ENCODE measurements at regions not wholly inside any gene's neighbourhood (a gene's known extent, or its start where the extent isn't known, plus 50 kb on each side); places are given as distances from the start of the nearest gene placed in this dataset.
"Not testable (repeated sequence)": the region's sequence is repeated elsewhere in the genome, so short reads cannot be mapped to it uniquely, and the experiment has no call there.

GRCh38 chrX:4560192-4560591 is 846.7 kb upstream of the PRKX start:
- no peak for DNase-seq (ENCODE audit: extremely low read depth in 1 of 11, low read depth in 9 of 11, low spot score in 4 of 11)

DNA sequence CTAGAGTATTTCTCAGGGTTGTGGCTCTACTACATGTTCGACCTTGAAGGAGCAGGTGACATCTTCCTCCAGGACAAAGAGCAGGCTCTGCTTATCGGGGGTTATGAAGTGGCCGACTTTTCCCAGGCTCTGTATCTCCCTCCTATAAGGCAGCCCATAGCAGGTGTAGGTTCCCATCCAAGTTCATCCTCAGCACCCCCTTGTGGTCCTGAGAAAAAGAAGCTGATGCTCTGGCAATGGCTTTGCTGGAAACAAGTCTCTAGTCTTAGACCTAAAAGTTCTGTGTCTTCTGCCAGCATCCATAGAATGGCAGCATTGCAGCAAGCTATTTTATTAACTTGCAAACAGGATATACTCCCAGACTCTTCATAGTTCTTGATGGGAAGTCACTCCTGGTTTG is 836.6 kb upstream of the PRKX start:
- no peak for DNase-seq (ENCODE audit: extremely low read depth in 1 of 11, low read depth in 9 of 11, low spot score in 4 of 11)

DNA sequence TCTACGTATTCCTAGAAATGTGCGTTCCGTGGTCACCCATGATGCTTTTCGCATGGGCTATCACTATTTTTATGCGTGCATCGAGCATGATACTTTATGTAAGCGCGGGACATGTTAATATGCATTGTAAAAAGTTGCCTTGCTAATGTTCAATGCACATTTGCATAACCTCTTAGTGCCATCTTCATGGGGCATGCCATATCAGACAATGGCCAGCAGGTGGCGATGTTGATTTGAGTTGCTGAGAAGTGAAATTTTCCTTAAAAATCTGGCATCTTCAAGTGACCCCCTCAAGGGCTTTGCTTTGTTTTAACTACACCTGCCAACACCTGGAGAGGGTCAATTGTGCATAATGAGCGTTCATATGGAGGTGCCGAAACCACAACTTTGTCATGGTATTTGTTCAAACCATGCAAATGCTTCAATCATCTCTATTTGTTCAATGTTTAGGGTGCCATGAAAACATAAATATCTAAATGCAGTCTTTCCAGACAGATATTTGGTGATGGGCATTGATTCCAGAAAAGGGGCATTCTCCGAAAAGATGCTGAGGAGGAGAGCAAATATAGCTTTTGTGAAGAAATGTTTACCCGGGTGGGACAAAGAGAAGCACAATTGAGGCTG is 833.9 kb upstream of the PRKX start:
- peak; percentile 3 to 61 (median 21) for DNase-seq (ENCODE audit: extremely low read depth in 1 of 11, low read depth in 9 of 11, low spot score in 4 of 11)

GRCh38 chrX:4546178-4546577 is 832.7 kb upstream of the PRKX start:
- DNase-seq (ENCODE audit: extremely low read depth in 1 of 11, low read depth in 9 of 11, low spot score in 4 of 11), result not testable (repeated sequence)

GRCh38 chrX:4528247-4528646 is 814.8 kb upstream of the PRKX start:
- DNase-seq (ENCODE audit: extremely low read depth in 1 of 11, low read depth in 9 of 11, low spot score in 4 of 11), result no peak

DNA sequence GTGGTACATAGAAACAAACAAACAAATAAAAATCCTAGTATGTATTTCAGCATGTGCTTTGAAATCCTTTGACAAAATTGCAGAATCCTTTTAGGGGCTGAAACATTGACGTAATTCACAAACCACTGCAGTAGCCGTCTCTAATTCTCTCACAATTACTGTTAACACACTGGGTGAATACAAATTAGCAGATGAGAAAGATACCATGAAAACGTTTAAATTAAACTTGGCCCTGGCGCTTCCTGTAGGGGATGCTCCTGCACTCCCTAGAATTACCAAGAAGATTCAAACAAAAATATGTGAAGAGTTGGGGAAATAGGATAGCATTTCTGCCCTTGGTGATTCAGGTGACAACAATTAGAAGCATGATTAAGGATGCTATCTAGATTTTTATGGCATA is 772.5 kb upstream of the PRKX start:
- DNase-seq (ENCODE audit: extremely low read depth in 1 of 11, low read depth in 9 of 11, low spot score in 4 of 11), result no peak

- no peak for DNase-seq (ENCODE audit: extremely low read depth in 1 of 11, low read depth in 9 of 11, low spot score in 4 of 11)
These were observed 770.8 kb upstream of the PRKX start for GRCh38 chrX:4484266-4484665.

DNA sequence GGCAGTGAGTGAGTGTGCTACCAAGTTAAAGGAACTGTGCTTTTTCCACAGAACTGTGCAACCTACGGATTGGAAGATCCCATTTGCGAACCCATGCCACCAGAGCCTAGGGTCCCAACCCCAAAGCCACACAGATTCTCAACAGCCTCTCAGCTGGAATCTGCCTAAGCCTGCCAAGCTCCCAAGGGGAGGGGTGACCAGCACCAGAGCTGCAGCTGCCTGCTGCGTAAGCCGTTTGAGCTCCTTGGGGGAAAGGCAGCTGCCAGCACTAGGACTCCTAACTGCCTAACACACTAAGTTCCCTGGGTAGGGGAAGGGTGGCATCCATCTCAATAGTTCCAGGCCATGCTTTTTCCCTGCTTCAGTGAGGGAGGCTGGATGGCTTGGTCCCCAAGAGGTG is 738.1 kb upstream of the PRKX start:
- no peak for DNase-seq (ENCODE audit: extremely low read depth in 1 of 11, low read depth in 9 of 11, low spot score in 4 of 11)

- DNase-seq (ENCODE audit: extremely low read depth in 1 of 11, low read depth in 9 of 11, low spot score in 4 of 11), result no peak
These were observed 736.7 kb upstream of the PRKX start for GRCh38 chrX:4450177-4450576.

GRCh38 chrX:4435905-4436304 is 722.5 kb upstream of the PRKX start:
- DNase-seq (ENCODE audit: extremely low read depth in 1 of 11, low read depth in 9 of 11, low spot score in 4 of 11), result no peak

GRCh38 chrX:4397471-4397870 is 684.0 kb upstream of the PRKX start:
- DNase-seq (ENCODE audit: extremely low read depth in 1 of 11, low read depth in 9 of 11, low spot score in 4 of 11), result no peak

DNA sequence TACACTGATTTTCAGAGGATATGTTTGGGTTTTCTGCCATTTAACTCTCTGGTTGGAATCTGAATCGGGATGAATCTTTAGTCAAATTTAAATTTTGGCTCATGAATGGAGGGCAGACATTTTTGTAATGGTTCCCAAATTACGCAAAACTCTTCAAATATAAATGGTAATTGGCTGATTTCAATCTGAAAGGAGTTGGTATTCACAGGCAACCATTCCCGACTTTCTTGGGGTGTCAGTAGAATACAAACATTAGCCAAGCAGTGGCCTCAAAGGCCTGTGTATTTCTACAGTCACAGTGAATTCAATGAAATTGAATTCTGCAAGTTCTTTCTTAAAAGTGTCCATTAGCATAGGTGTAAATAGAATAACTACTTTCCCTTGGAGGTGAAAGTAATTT is 668.8 kb upstream of the PRKX start:
- no peak for DNase-seq (ENCODE audit: extremely low read depth in 1 of 11, low read depth in 9 of 11, low spot score in 4 of 11)

GRCh38 chrX:4380710-4381109 is 667.3 kb upstream of the PRKX start:
- DNase-seq (ENCODE audit: extremely low read depth in 1 of 11, low read depth in 9 of 11, low spot score in 4 of 11), result no peak

- DNase-seq (ENCODE audit: extremely low read depth in 1 of 11, low read depth in 9 of 11, low spot score in 4 of 11), result no peak
These were observed 665.6 kb upstream of the PRKX start for GRCh38 chrX:4379071-4379470.

- no peak for DNase-seq (ENCODE audit: extremely low read depth in 1 of 11, low read depth in 9 of 11, low spot score in 4 of 11)
These were observed 660.3 kb upstream of the PRKX start for GRCh38 chrX:4373791-4374190.

DNA sequence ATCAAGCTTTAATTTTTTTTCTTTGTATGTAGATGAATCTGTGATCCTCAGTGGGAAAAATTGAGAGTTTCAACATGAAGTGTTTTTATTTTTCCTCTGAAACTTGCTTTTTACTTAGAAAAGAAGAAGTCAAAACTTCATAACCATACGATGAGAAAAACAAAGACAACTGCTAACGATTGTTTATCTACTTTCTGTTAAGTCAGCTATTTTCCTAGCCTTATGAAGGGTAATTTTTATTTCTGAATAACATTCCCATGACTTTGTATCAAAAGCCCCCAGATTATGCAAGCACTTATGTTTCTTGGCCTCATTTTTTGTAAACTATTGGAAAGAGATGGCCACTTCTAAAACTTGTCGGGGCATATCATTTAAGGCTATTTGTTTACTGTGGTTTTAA is 645.1 kb upstream of the PRKX start:
- no peak for DNase-seq (ENCODE audit: extremely low read depth in 1 of 11, low read depth in 9 of 11, low spot score in 4 of 11)

GRCh38 chrX:4322916-4323315 is 609.5 kb upstream of the PRKX start:
- DNase-seq (ENCODE audit: extremely low read depth in 1 of 11, low read depth in 9 of 11, low spot score in 4 of 11), result no peak

- DNase-seq (ENCODE audit: extremely low read depth in 1 of 11, low read depth in 9 of 11, low spot score in 4 of 11), result no peak
These were observed 607.0 kb upstream of the PRKX start for GRCh38 chrX:4320436-4320947.

DNA sequence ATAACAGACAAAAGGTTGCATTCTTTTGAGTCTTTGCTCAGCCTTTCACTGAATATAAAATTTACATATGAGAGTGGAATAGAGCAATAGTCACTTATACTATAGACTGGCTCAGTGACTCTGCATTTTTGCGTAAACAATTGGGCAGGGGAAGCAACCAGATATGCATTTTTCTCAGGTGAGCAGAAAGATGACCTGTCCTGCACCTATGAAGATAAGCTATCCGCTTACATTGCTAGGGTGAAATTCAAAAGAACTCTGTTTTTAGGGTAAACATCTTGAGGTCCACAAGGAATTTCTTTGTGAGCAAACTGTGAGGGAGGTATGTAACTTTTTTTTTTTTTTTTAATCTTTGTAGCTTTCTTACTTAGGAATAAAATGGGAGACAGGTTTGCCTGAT is 602.4 kb upstream of the PRKX start:
- DNase-seq (ENCODE audit: extremely low read depth in 1 of 11, low read depth in 9 of 11, low spot score in 4 of 11), result no peak

DNA sequence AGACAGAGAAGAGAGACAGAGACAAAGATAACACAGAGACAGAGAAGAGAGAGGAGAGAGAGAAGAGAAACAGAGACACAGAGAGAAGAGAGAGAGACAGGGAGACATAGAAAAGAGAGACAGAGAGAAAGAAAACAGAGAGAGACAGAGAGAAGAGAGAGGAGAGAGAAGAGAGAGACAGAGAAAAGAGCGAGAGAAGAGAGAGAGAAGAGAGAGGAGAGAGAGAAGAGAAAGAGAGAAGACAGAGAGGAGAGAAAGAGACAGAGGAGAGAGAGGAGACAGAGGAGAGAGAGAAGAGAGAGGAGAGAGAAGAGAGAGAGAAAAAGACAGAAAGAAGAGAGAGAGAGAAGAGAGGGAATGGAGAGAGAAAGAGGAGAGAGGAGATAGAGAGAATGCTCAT is 601.1 kb upstream of the PRKX start:
- DNase-seq (ENCODE audit: extremely low read depth in 1 of 11, low read depth in 9 of 11, low spot score in 4 of 11), result no peak

DNA sequence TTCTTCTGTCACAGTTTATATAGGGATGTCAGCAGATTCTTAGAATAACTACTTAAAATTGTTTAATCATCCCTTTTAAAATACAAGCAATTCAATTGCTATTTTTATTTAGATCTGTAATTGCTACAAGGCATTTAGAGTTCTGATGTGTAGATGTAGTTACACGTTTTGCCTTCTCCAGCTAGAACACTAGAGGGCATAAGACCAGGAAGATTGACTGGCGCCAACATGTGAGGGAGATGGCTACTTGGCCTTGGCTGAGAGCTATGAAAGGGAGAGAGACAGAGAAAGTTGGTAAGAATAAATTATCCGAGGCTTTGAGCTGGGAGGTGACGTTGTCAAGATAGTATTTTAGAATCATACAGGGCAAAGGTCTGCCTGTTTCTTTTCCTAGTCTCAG is 563.7 kb upstream of the PRKX start:
- DNase-seq (ENCODE audit: extremely low read depth in 1 of 11, low read depth in 9 of 11, low spot score in 4 of 11), result no peak

GRCh38 chrX:4268676-4269075 is 555.2 kb upstream of the PRKX start:
- no peak for DNase-seq (ENCODE audit: extremely low read depth in 1 of 11, low read depth in 9 of 11, low spot score in 4 of 11)
